ENCODE measurements at regions not wholly inside any gene's neighbourhood (a gene's known extent, or its start where the extent isn't known, plus 50 kb on each side); places are given as distances from the start of the nearest gene placed in this dataset.

DNA sequence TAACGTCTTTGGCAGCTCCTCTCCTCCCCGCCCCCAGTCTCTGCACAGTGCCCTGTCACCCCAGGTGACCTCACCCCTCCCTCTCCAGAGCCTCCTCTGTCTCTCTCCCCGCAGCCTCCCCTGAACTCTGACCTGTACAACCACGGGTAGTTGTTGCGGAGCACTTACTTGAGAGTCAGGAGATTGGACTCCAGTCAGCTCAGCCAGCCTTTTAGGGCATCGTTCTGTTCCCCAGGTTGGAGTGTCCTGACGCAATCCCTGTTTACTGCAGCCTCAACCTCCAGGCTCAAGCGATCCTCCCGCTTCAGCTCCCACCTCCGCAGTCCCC is 177.7 kb downstream of the UACA start:
- Histone ChIP-seq H4K8ac (ENCODE audit: extremely low read depth, insufficient read depth, low read length) (no peak overlapping the region), H4K20me1 (replicated peaks in 1 of 2; ENCODE audit: control insufficient read depth in 1 of 2, insufficient read depth in 2 of 2, low read length in 2 of 2) (no peaks in the 10 kb centered on the region), H4K91ac (replicated peaks; ENCODE audit: insufficient read length, low read length) (peak overlapping the region; percentile 81), H3K9me3 (ENCODE audit: insufficient read depth in 2 of 2, low read depth in 1 of 2, low read length in 1 of 2) (no peaks in the 10 kb centered on the region; a peak in 1 of 4 replicates), H3K4me3 (ENCODE audit: extremely low read depth in 1 of 4, insufficient read depth in 2 of 4, low read depth in 3 of 4, low read length in 4 of 4) (peak overlapping the region in 3 of 4 experiments; percentile 17 to 63 (median 23); a peak in 4 of 8 replicates), H3K23ac (ENCODE audit: insufficient read length) (no peak overlapping the region), H2BK120ac (replicated peaks; ENCODE audit: low read depth, low read length) (no peak overlapping the region), H3K14ac (ENCODE audit: insufficient read length) (no peak overlapping the region), H3K56ac (replicated peaks; ENCODE audit: insufficient read length, low read depth, low read length) (no peak overlapping the region), H2AFZ (ENCODE audit: low read length) (0 out of 2 replicates have a peak overlapping the region, but pooled peaks have one; percentile 64), H3K4ac (replicated peaks; ENCODE audit: insufficient read length, low read depth, low read length) (peak overlapping the region; percentile 1), H4K5ac (ENCODE audit: insufficient read length, low read depth, low read length) (no peak overlapping the region), H3K4me1 (replicated peaks in 1 of 4; ENCODE audit: control insufficient read depth in 3 of 4, insufficient read depth in 4 of 4, low read length in 3 of 4) (peaks cover 0 to 4% (median 3%) of the 10 kb centered on the region in 4 experiments; a peak in 3 of 7 replicates), H3K27me3 (replicated peaks in 1 of 4; ENCODE audit: control insufficient read depth in 3 of 4, extremely low read depth in 1 of 4, insufficient read depth in 3 of 4, low read length in 3 of 4) (peaks cover 0 to 10% (median 8%) of the 10 kb centered on the region in 4 experiments; a peak in 5 of 7 replicates), H3K23me2 (ENCODE audit: low read depth, low read length) (no peaks in the 10 kb centered on the region), H3K4me2 (ENCODE audit: insufficient read depth in 1 of 2, low read depth in 2 of 2, low read length in 2 of 2) (peak overlapping the region; percentile 64 to 70), H2BK20ac (ENCODE audit: low read length) (0 out of 2 replicates have a peak overlapping the region, but pooled peaks have one; percentile 18), H2AK5ac (ENCODE audit: low read depth, low read length) (no peak overlapping the region), H3K18ac (ENCODE audit: extremely low read depth, low read length) (no peak overlapping the region; the same call in 1 of the 2 replicates), H3K36me3 (ENCODE audit: control insufficient read depth in 2 of 4, insufficient read depth in 4 of 4, low read length in 3 of 4) (no peaks in the 10 kb centered on the region), H3K79me2 (ENCODE audit: control insufficient read depth in 1 of 2, insufficient read depth in 2 of 2, low read length in 2 of 2) (no peaks in the 10 kb centered on the region), H2BK5ac (ENCODE audit: low read depth, low read length) (peak overlapping the region; percentile 35; the same call in 1 of the 2 replicates), H2BK12ac (ENCODE audit: low read depth, low read length) (peak overlapping the region; percentile 87), H3K79me1 (ENCODE audit: low read depth, low read length) (no peaks in the 10 kb centered on the region), H2BK15ac (ENCODE audit: low read length) (peak overlapping the region; percentile 97; the same call in 1 of the 2 replicates), H3K9ac (replicated peaks in 1 of 4; ENCODE audit: extremely low read depth in 1 of 4, low read depth in 3 of 4, low read length in 3 of 4) (no peak overlapping the region; a peak in 1 of 7 replicates), H3K27ac (ENCODE audit: low read depth, low read length) (no peak overlapping the region)
- TF ChIP-seq POLR2AphosphoS5 (IDR thresholded peaks at IDR 0.05; ENCODE audit: low read depth, low read length): no peak
- TF ChIP-seq, protein P1, sequence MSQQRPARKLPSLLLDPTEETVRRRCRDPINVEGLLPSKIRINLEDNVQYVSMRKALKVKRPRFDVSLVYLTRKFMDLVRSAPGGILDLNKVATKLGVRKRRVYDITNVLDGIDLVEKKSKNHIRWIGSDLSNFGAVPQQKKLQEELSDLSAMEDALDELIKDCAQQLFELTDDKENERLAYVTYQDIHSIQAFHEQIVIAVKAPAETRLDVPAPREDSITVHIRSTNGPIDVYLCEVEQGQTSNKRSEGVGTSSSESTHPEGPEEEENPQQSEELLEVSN (IDR thresholded peaks at IDR 0.05): no peak
- peak; percentile 41; the same call in 1 of the 2 replicates for TF ChIP-seq KDM1A (IDR thresholded peaks at IDR 0.05; ENCODE audit: borderline replicate concordance, low read length)
- peak; percentile 30; the same call in 1 of the 2 replicates for TF ChIP-seq CEBPB (IDR thresholded peaks at IDR 0.05; ENCODE audit: low read depth, low read length)
- TF ChIP-seq KDM4A (IDR thresholded peaks at IDR 0.05; ENCODE audit: low read depth, low read length, severe bottlenecking): no peak
- 67% methylated on average over 8 of the region's 10 CpGs; no CpG with 5 or more reads in 1 of the 2 experiments for WGBS, 2 experiments (ENCODE audit: extremely low coverage in 1 of 2, insufficient coverage in 1 of 2, insufficient read length in 1 of 2, insufficient replicate concordance in 2 of 2, low coverage in 1 of 2, low lambda C conversion rate in 2 of 2, missing lambda C conversion rate in 1 of 2)
- ChIA-PET POLR2A (ENCODE audit: partially characterized antibody) (interaction anchor here (1.1 to 1.8 kb wide), 4 partner anchors 10 to 46 kb away, joined by 4 to 6 read pairs (median 4); no protein-coding TSS in a partner anchor), CTCF (ENCODE audit: partially characterized antibody) (interaction anchor here (0.6 to 3.5 kb wide), 25 partner anchors 9 to 1108 kb away, joined by 3 to 27 read pairs (median 4); no protein-coding TSS in a partner anchor)
- no peak for DNase-seq (ENCODE audit: low read depth in 1 of 2, low spot score in 2 of 2)
- no peak for FAIRE-seq

Measured in H1 (cell line).